Raji (cell line): ENCODE measurements at regions not wholly inside any gene's neighbourhood (a gene's known extent, or its start where the extent isn't known, plus 50 kb on each side); places are given as distances from the start of the nearest gene placed in this dataset.

Source experiments
- POLR2A ChIP-seq: IDR thresholded peaks from 2 replicates; pipeline ENCODE4 v1.6.1; 2011; ENCODE audit warnings: low read depth, low read length, control low read depth; ENCODE audit not compliant: insufficient read depth

DNA sequence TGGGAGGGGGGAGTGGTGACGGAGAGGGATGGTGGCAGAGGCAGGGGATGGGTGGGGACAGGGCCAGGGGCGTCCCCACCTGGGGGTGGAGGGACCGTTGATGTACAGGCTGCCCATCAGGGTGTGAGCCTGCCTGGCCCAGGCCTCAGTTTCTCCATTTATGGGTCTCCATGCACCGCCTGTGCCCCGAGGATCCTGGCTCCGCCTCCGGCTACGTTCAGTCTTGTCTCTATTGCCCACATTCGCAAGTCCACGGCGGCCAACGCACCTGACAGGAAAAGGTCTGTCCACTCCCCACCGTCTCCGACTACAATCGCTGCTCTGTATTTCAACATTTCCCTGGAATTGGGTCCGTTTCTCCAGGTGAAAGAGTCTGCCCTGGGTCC, 96.3 kb upstream of the NKX1-1 start:
- no peak for TF ChIP-seq POLR2A

DNA sequence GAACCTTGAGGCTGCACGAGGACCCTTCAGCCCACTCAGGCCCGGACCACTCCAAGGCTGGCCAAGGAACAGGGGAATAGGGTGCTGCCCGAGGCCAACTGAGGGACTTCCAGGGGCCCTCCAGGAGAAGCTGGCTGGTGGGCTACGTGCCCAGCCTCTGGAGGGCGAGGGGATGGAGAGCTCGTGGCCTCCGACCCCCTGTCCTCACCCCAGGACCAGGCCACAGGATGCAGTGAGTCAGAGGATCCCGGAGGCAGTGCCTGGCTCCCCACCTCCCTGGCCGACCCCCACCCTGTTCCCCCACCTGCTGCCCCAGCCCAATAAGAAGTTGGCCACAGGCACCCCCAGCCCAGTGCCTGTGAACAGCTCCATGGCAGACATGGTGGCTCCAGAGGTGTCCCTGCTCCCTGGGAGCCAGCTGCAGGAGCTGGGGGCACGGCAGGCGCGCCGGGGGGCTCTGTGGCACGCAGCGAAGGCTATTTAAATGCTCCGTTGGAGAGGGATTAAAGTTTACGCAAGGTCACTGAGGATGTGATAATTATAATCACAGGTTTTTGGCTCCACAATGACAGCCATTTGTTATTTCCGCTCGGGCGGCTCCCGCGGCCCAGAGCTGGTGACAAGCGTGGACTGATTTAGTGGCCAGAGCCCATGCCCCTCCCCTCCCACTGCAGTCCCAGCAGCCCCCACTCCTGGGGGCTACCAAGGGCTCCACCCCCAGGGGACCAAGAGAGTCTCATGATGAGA, 95.7 kb upstream of the NKX1-1 start:
- TF ChIP-seq POLR2A, result no peak

DNA sequence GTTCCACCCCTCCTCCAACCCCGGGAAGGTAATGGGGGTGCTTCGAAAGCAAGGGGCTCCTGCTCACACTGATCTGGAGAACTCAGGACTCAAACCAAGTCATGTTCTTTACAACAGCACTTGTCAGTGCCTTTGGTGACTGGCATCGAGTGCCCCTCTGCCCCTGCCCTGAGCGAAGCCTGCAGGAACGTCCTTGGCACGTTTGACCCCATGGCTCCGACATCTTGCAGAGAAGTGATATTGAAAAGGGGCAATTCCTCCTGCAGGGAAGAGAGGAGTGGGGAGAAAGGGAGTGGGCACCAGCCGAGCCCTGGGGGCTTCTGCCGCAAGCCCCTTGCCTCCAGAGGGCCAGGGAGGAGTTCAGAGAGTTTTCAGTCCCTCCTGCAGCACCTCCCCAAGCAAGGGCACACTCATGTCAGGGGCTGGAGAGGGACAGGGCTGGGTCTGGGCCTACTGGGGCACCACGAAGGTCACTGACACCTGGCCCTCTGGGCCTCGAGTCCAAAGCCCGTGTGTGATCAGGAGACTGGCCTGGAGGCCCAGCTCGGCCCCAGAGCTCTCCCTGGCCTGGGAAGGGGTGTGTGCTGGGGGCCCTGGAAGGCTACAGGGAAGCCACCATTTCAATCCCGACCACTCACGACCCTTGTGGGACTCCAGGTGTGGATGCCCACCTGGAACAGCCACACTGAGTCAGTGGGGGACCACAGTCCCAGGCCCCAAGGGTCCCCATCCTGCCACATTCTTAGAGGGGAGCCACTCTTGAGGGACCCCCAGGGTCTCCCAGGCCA, 94.9 kb upstream of the NKX1-1 start:
- TF ChIP-seq POLR2A, result no peak

DNA sequence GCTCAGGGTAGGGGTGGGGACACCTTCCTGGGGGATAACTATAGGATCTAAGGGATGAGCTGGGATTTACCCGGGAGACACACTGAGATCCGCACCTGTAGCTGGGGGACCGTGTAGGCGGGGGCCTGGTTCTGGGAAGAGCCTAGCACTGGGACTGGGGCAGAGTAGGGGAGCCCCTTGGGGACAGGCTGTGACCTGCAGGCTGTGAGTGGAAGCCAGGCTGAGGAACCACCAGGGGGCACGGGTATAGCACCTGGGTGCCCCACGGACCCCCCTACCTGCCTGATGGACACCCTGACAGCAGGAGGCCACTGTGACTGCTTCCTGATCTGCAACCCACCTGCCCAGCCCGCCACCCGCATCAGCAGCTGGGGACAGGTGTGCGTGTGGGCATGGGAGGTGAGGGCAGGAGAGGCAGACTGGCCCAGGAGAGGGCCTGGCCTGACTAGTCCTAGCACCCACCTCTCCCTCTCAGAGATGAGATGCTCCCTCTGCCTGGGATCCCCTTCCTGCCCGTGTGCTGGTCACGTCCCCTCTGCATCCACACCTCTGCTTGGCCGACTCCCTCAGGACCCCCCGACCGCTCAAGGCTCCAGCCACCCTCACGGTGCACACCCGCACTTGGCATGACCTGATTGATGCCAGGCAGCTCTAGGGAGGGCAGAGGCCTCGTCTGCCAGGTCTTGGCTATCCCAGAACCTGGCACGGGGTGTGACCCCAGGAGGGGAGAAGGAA, 94.2 kb upstream of the NKX1-1 start:
- TF ChIP-seq POLR2A, result no peak

DNA sequence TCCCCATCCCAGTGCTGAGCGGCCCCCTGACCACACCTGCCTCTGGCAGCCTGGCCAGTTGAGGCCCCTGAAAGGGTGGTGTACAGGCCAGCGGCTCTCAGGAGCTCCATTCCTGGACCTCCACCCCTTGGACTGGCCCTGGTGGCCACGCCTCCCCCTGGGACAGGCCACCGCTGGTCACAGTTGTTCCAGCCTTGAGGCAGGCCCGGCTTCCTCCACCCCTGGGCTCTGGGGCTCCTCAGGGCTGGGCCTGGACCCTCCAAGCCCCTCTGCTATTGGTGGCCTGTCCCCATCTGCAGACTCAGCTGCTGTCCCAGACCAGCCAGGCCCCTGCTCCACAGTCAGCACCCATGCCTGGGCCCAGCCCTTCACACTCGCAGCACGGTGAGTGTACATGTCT, 93.2 kb upstream of the NKX1-1 start:
- TF ChIP-seq POLR2A, result no peak

DNA sequence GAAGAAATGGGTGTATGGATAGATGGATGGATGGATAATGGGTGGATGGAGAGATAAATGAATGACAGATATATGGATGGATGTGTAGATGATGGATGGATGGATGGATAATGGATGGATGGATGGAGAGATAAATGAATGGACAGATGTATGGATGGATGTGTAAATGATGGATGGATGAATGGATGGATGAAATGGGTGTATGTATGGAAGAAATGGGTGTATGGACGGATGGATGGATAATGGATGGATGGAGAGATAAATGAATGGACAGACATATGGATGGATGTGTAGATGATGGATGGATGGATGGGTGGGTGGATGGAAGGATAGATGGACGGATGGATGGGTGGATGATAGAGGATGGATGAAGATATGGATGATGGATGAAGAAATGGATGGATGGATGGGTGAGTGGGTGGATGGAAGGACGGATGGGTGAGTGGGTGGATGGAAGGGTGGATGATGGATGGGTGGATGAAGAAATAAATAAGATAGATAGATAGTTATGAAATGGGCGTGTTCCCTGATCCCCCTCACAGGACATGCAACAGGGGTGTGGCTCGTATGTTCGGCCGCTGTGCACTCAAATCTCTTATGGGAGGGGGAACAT, 91.1 kb upstream of the NKX1-1 start:
- TF ChIP-seq POLR2A, result no peak

- TF ChIP-seq POLR2A, result no peak
Observed at GRCh38 chr4:1496116-1496642, 89.9 kb upstream of the NKX1-1 start.

GRCh38 chr4:1495416-1496115, 89.3 kb upstream of the NKX1-1 start:
- no peak for TF ChIP-seq POLR2A

DNA sequence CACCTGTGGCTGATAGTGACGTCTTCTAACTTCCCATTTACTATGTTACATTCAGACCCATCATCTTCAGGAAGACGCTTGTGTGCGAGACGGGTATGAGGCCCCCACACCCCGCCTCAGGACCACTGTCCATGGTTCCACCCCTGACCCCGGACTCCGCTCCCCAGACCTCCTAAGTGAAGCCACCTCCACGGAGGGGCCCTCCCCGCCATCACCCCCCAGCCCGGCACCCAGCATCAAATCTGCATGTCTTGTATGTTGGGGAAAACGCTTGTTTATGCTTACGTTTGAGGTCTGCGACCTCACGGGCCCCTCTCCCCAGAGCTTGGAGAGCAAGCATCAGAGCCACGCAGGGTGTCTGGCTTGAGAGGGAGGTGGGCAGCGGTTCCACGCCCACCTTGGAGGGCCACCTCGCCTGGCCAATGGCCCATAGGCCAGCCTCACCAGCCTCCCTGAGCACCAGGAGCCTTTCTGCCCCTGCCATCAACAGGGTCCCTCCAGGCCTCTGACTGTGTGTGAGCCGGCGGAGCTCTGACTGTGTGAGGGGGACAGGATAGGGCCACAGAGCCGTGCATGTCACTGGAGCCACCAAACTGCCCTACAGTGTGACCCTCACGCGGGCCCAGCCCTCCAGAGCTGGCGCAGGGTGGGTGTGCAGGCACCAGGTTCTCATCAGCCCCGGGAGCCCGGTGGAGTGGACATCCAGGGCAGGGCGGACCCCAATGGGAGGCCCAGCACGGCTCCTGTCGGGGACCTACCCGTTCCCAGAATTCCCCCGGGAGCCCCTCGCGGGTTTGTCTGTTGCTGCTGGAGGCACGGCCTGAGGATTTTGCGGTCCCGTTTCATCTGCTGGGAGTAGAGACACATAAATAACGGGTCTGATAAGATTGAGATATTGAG, 88.4 kb upstream of the NKX1-1 start:
- TF ChIP-seq POLR2A, result no peak

- no peak for TF ChIP-seq POLR2A
Observed at GRCh38 chr4:1493540-1494287, 87.5 kb upstream of the NKX1-1 start.

DNA sequence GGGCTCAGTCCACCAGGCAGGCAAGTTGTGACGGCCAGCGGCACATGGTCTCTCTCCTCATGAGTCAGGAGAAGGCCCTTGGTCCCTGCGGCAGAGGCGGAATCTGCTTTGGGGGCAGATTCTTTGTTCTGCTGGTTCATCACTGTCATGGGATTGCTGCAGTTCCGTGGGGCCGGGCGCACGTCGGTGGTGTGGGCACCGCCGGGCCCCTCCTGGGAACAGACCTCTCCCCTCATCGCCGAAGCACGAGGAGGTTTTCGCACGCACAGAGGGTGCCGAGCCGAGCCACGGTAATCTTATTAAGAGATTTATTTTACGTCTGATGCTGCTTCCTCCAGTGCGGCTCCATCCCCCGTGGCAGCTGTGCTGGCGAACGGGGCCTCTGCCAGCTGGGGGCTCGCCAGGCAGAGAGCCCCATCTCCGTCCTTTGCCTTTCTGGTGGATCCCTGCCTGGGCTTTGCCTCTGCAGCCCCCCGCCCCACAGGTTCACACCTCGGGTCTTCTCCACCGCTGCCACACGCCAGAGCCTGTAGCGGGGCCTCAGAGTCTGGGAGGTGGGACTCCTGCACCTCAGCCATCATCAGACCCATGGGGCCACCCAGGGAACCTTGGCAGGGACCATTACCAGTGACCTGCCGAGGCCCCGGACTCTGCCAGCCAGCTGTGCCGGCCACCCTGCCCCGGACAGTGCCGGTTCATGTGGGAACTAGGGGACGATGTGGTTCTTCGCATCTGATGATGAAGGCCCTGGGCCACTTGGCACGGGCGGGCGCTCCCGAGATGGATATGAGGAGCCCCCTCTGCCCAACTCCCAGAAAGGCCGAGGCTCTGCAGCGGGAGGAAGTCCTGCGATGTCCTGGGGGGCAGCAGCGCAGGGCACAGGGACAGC, 86.7 kb upstream of the NKX1-1 start:
- TF ChIP-seq POLR2A, result no peak

DNA sequence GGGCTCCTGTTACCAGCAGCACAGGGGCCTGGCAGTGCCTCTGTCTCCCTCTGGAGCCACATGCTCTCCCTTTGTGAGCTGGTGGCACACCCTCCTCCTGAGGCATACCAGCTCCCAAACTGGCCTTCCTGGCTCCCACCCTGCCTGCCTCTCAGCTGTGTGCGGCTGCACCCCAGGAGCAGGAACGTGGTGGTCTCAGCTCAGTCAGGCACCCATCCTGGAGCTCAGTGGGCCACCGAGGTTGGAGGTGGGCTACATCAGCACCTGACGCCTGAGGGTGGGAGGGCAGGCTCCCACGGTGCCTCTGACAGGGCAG, 85.9 kb upstream of the NKX1-1 start:
- no peak for TF ChIP-seq POLR2A
